Endothelial cell of umbilical vein (primary cell): ENCODE measurements at regions not wholly inside any gene's neighbourhood (a gene's known extent, or its start where the extent isn't known, plus 50 kb on each side); places are given as distances from the start of the nearest gene placed in this dataset.

ENCODE experiments used
- BruUV-seq: library from RNA; stranded (reverse); fragments of 400-500 nt; replicated peaks from 2 replicates; lab custom pipeline; 2021; lab: Mats Ljungman, UMichigan
- CTCF ChIA-PET: fragments of 300-600, 350-600 bp; sonication (Branson Sonifier 250); formaldehyde crosslinking; loops from one replicate; lab custom pipeline; 2021; ENCODE audit warnings: antibody characterized with exemption, inconsistent platforms; lab: Charles Lee
- POLR2A ChIA-PET: fragments of 300-600, 350-600 bp; sonication (Branson Sonifier 250); formaldehyde crosslinking; loops from one replicate; lab custom pipeline; 2021; ENCODE audit warnings: antibody characterized with exemption, inconsistent platforms; lab: Charles Lee
- DNase-seq: peaks from one replicate; pipeline ENCODE4 v3.0.0-alpha.2; 2011; ENCODE audit warnings: low read depth, low spot score
- FAIRE-seq: peaks from 2 replicates; lab custom pipeline; 2011; peaks lifted over from hg19 to GRCh38; lab: Jason Lieb, UNC
- H2AFZ ChIP-seq: 2 replicates; pipeline ENCODE4 v1.6.0; 2012; ENCODE audit warnings: low read depth, low read length, control low read depth, inconsistent platforms
- H3K27ac ChIP-seq: 2 replicates; pipeline ENCODE4 v1.5.1; 2011; ENCODE audit warnings: low read depth, mild to moderate bottlenecking, control low read depth, low read length, moderate library complexity; ENCODE audit not compliant: insufficient read depth
- H3K27me3 ChIP-seq, 2 experiments: 2 replicates each; pipeline versions ENCODE4 v1.6.0 to v1.6.1; 2011; ENCODE audit warnings: low read length in 2 of 2, mixed read lengths in 1 of 2; ENCODE audit not compliant: control insufficient read depth in 2 of 2, insufficient read depth in 2 of 2
- H3K36me3 ChIP-seq, 2 experiments: 2 replicates in 1 of 2; 3 replicates in 1 of 2; pipeline ENCODE4 v1.5.1; 2011; ENCODE audit warnings: low read length in 2 of 2, mild to moderate bottlenecking in 1 of 2, moderate library complexity in 1 of 2; ENCODE audit not compliant: control insufficient read depth in 2 of 2, insufficient read depth in 2 of 2; ENCODE audit errors: extremely low read depth in 1 of 2
- H3K4me1 ChIP-seq: 3 replicates; pipeline ENCODE4 v1.5.1; 2011; ENCODE audit warnings: mild to moderate bottlenecking, low read length; ENCODE audit not compliant: control insufficient read depth, insufficient read depth; ENCODE audit errors: extremely low read depth
- H3K4me2 ChIP-seq: 2 replicates; pipeline ENCODE4 v1.6.1; 2011; ENCODE audit warnings: low read length, control low read depth, mixed read lengths; ENCODE audit not compliant: insufficient read depth
- H3K4me3 ChIP-seq, 3 experiments: fragments of 200-600 bp in 1 of 3; sonication (generic), shearing (Covaris generic) in 1 of 3; replicated peaks in 1 of 3; 2 replicates each; pipeline ENCODE4 v1.5.1; 2011 to 2016; ENCODE audit warnings: control low read depth in 3 of 3, low read length in 3 of 3, mild to moderate bottlenecking in 2 of 3, inconsistent platforms in 1 of 3, low read depth in 1 of 3, moderate library complexity in 1 of 3; ENCODE audit not compliant: insufficient read depth in 1 of 3
- H3K79me2 ChIP-seq: 2 replicates; pipeline ENCODE4 v1.6.0; 2012; ENCODE audit warnings: low read length, inconsistent platforms; ENCODE audit not compliant: control insufficient read depth, insufficient read depth
- H3K9ac ChIP-seq: replicated peaks from 2 replicates; pipeline ENCODE3; 2011; ENCODE audit warnings: low read length, control low read depth; ENCODE audit not compliant: insufficient read depth; ENCODE audit errors: extremely low read depth
- H3K9me1 ChIP-seq: replicated peaks from 3 replicates; pipeline ENCODE4 v1.6.0; 2011; ENCODE audit warnings: mild to moderate bottlenecking, low read length; ENCODE audit not compliant: control insufficient read depth, insufficient read depth; ENCODE audit errors: extremely low read depth
- H3K9me3 ChIP-seq: replicated peaks from 2 replicates; pipeline ENCODE4 v1.5.1; 2012; ENCODE audit warnings: low read length, inconsistent platforms; ENCODE audit not compliant: control insufficient read depth, insufficient read depth
- H4K20me1 ChIP-seq: replicated peaks from 2 replicates; pipeline ENCODE3; 2011; ENCODE audit warnings: mild to moderate bottlenecking, low read length; ENCODE audit not compliant: control insufficient read depth, insufficient read depth; ENCODE audit errors: extremely low read depth
- CTCF ChIP-seq, 2 donors: IDR thresholded peaks; 1 replicate in 1 of 2; 2 replicates in 1 of 2; pipeline ENCODE4 v1.5.1; 2011; ENCODE audit warnings: low read length in 2 of 2, mild to moderate bottlenecking in 2 of 2, moderate library complexity in 2 of 2, control low read depth in 1 of 2, inconsistent platforms in 1 of 2, low read depth in 1 of 2; ENCODE audit not compliant: insufficient read depth in 1 of 2; ENCODE audit errors: extremely low read depth in 1 of 2
- EZH2 ChIP-seq: IDR thresholded peaks from 2 replicates; pipeline ENCODE4 v1.6.1; 2012; ENCODE audit warnings: borderline replicate concordance, low read depth, mild to moderate bottlenecking, moderate library complexity, low read length, inconsistent platforms; ENCODE audit not compliant: severe bottlenecking
- FOS ChIP-seq: IDR thresholded peaks from 2 replicates; pipeline ENCODE4 v1.6.1; 2011; ENCODE audit warnings: mild to moderate bottlenecking, low read length, moderate library complexity, borderline replicate concordance; ENCODE audit not compliant: insufficient read depth
- GATA2 ChIP-seq: IDR thresholded peaks from 2 replicates; pipeline ENCODE4 v1.7.0; 2011; ENCODE audit warnings: low read depth, mild to moderate bottlenecking, moderate library complexity, mixed read lengths, low read length; ENCODE audit not compliant: insufficient read length, insufficient read depth
- JUN ChIP-seq: IDR thresholded peaks from 2 replicates; pipeline ENCODE4 v1.6.1; 2011; ENCODE audit warnings: borderline replicate concordance, low read depth; ENCODE audit not compliant: insufficient read length, insufficient read depth
- MAX ChIP-seq: IDR thresholded peaks from 2 replicates; pipeline ENCODE4 v1.6.1; 2011; ENCODE audit not compliant: insufficient read depth, insufficient read length
- MYC ChIP-seq: IDR thresholded peaks from one replicate; pipeline ENCODE4 v1.6.1; 2011; ENCODE audit warnings: mild to moderate bottlenecking, low read depth, low read length
- POLR2A ChIP-seq: IDR thresholded peaks from 2 replicates; pipeline ENCODE4 v1.6.1; 2012; ENCODE audit warnings: low read depth, mild to moderate bottlenecking, control low read depth, low read length
- POLR2AphosphoS5 ChIP-seq: IDR thresholded peaks from 2 replicates; pipeline ENCODE4 v1.6.1; 2012; ENCODE audit warnings: low read depth, mild to moderate bottlenecking, control low read depth, low read length, moderate library complexity; ENCODE audit not compliant: insufficient read depth
- dilution Hi-C: fragments of 300-500 bp; cut with MboI; formaldehyde crosslinking; loops from one replicate; pipeline ENCODE4 v1.15.0; 2019; ENCODE audit warnings: low sequenced_read_pairs; ENCODE audit not compliant: extremely low pct_ligation_motif_present
- intact Hi-C: fragments of 100-400 bp; cut with micrococcal nuclease; formaldehyde crosslinking; loops from one replicate; pipeline ENCODE4 v1.10.0; 2022

DNA sequence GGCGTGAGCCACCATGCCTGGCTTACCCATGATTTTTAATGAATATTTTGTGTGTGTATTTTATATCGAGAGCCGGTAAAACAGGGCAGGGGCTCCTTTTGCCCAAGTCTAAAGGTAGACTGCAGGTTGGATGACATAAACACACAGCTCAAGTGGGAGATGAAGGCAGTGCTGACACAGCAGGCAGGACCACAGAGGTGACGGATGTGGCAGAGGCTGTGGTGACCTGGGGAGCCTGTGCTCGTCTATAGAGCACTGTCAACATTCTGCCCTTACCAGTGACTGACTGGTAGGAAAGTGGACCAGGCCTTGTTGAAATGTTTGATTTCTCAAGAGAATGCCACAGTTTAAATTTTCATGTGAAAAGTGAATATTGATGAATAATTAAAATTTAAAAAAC, 137.5 kb downstream of the ZFP64 start:
- CTCF ChIA-PET, result no interaction called here
- Histone ChIP-seq H3K9me3 (no peaks in the 10 kb centered on the region), H3K9me1 (no peaks in the 10 kb centered on the region), H3K9ac (no peak overlapping the region), H3K4me1 (no peaks in the 10 kb centered on the region), H3K79me2 (no peaks in the 10 kb centered on the region), H3K4me2 (no peak overlapping the region), H2AFZ (no peak overlapping the region), H3K36me3 (no peaks in the 10 kb centered on the region), H3K27ac (no peak overlapping the region), H3K27me3 (no peaks in the 10 kb centered on the region), H4K20me1 (no peaks in the 10 kb centered on the region), H3K4me3 (no peak overlapping the region)
- FAIRE-seq (no peak), DNase-seq (no peak)
- intact Hi-C loops, result no loop called here
- no TSS peak for BruUV-seq
- dilution Hi-C loops, result no loop called here
- POLR2A ChIA-PET, result no interaction called here
- TF ChIP-seq EZH2, result no peak
- no peak for TF ChIP-seq MYC
- no peak for TF ChIP-seq FOS
- no peak for TF ChIP-seq POLR2AphosphoS5
- TF ChIP-seq CTCF (IDR thresholded peaks at IDR 0.05; ENCODE audit: extremely low read depth in 1 of 2, insufficient read depth in 1 of 2, low read depth in 1 of 2, low read length in 2 of 2), result no peak
- no peak for TF ChIP-seq JUN
- no peak for TF ChIP-seq MAX
- TF ChIP-seq GATA2, result no peak
- no peak for TF ChIP-seq POLR2A
